ENCODE measurements at regions not wholly inside any gene's neighbourhood (a gene's known extent, or its start where the extent isn't known, plus 50 kb on each side); places are given as distances from the start of the nearest gene placed in this dataset.

DNA sequence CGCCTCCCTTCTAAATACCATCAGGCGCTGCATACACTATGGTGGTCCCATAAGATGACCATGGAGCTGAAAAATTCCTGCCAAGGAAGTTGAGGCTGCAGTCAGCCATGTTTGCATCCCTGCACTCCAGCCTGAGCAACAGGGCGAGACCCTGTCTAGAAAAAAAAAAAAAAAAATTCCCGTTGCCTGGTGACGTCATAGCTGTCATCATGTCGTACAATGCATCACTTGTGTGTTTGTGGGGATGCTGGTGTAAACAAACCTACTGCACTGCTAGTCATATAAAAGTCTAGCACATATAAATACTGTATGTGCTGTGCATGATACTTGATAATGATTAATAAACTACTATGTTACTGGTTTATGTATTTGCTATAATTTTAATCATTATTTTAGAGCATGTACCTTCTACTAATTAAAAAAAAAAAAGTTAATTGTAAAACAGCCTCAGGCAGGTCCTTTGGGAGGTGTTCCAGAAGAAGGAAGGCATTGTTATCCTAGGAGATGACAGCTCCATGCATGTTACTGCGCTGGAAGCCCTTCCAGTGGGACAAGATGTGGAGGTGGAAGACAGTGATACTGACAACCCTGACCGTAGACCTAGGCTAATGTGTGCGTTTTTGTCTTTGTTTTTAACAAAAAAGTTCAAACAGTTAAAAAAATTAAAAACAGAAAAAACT lies 132.6 kb downstream of the BANF2 start:
- Histone ChIP-seq H3K36me3 (replicated peaks in 1 of 2; ENCODE audit: control extremely low read depth in 1 of 2, control insufficient read depth in 1 of 2, extremely low read depth in 1 of 2, insufficient read depth in 2 of 2, low read length in 1 of 2) (no peaks in the 10 kb centered on the region), H3K79me2 (ENCODE audit: control insufficient read depth, insufficient read depth, low read length) (no peaks in the 10 kb centered on the region), H3K4me2 (replicated peaks; ENCODE audit: low read depth, low read length, poor library complexity, severe bottlenecking) (no peak overlapping the region), H4K20me1 (ENCODE audit: control insufficient read depth, insufficient read depth, low read length, poor library complexity, severe bottlenecking) (no peaks in the 10 kb centered on the region), H3K27ac (ENCODE audit: low read length in 2 of 2) (no peak overlapping the region), H3K9ac (ENCODE audit: low read length) (no peak overlapping the region), H3K4me3 (ENCODE audit: control extremely low read depth in 1 of 5, extremely low read depth in 1 of 5, insufficient read depth in 1 of 5, low read depth in 2 of 5, low read length in 4 of 5) (no peak overlapping the region), H3K4me1 (ENCODE audit: control insufficient read depth in 2 of 2, insufficient read depth in 2 of 2, low read length in 2 of 2) (no peaks in the 10 kb centered on the region), H2AFZ (ENCODE audit: insufficient read depth, low read depth, low read length, poor library complexity, severe bottlenecking) (no peak overlapping the region), H3K27me3 (replicated peaks in 1 of 4; ENCODE audit: control extremely low read depth in 1 of 4, control insufficient read depth in 3 of 4, insufficient read depth in 4 of 4, low read length in 3 of 4) (no peaks in the 10 kb centered on the region), H3K9me3 (ENCODE audit: control extremely low read depth in 1 of 3, control insufficient read depth in 2 of 3, insufficient read depth in 1 of 3, low read length in 2 of 3) (no peaks in the 10 kb centered on the region)
- Mint-ChIP-seq H3K9me3 (ENCODE audit: insufficient read depth) (no peaks in the 10 kb centered on the region), H3K27me3 (no peaks in the 10 kb centered on the region), H3K4me3 (no peak overlapping the region), H3K4me1 (no peaks in the 10 kb centered on the region), H3K27ac (no peak overlapping the region)
- DNase-seq (no peak), ATAC-seq (ENCODE audit: low read depth) (no peak)
- ChIA-PET CTCF (no interaction called here), POLR2A (no interaction called here)
- intact Hi-C loops (cut with micrococcal nuclease), result no loop called here
- 95% methylated on average over 3 of the region's 9 CpGs for WGBS (ENCODE audit: insufficient coverage)
- TF ChIP-seq, protein P1, sequence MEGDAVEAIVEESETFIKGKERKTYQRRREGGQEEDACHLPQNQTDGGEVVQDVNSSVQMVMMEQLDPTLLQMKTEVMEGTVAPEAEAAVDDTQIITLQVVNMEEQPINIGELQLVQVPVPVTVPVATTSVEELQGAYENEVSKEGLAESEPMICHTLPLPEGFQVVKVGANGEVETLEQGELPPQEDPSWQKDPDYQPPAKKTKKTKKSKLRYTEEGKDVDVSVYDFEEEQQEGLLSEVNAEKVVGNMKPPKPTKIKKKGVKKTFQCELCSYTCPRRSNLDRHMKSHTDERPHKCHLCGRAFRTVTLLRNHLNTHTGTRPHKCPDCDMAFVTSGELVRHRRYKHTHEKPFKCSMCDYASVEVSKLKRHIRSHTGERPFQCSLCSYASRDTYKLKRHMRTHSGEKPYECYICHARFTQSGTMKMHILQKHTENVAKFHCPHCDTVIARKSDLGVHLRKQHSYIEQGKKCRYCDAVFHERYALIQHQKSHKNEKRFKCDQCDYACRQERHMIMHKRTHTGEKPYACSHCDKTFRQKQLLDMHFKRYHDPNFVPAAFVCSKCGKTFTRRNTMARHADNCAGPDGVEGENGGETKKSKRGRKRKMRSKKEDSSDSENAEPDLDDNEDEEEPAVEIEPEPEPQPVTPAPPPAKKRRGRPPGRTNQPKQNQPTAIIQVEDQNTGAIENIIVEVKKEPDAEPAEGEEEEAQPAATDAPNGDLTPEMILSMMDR (IDR thresholded peaks at IDR 0.05), result no peak
- TF ChIP-seq EZH2 (IDR thresholded peaks at IDR 0.05; ENCODE audit: borderline replicate concordance, insufficient read depth, low read depth, low read length, poor library complexity, severe bottlenecking), result no peak

DNA sequence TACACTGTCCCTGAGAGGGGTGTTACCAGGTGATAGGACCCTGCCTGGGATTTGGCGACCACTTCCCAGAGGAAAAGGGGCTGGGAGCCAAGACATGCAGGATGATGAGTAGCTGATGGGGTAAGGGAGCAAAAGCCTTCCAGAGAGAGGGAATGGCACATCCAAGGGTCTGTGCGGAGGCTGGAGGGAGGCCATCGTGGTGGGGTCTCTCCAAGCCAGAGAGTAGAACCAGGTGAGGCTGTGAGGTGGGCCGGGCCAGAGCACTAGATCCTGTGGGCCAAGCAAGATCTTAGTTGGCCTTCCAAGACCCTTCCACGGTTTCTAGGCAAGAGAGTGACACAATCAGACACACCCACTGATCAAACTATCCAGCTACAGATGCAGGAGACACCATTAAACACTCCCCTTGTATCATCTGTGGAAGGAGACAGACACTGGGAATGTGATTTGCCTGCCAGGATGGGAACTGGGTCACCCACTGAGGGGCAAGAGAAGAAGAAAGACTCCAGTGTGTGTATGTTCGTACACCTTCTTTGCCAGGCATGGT lies 128.9 kb downstream of the BANF2 start:
- no peaks in the 10 kb centered on the region for H3K79me2 ChIP-seq (ENCODE audit: control insufficient read depth, insufficient read depth, low read length)
- ChIA-PET CTCF (no interaction called here), POLR2A (no interaction called here)
- H3K27me3 ChIP-seq (replicated peaks in 1 of 4; ENCODE audit: control extremely low read depth in 1 of 4, control insufficient read depth in 3 of 4, insufficient read depth in 4 of 4, low read length in 3 of 4), result no peaks in the 10 kb centered on the region
- no peaks in the 10 kb centered on the region for H4K20me1 ChIP-seq (ENCODE audit: control insufficient read depth, insufficient read depth, low read length, poor library complexity, severe bottlenecking)
- H3K4me1 Mint-ChIP-seq, result peaks cover 4% of the 10 kb centered on the region
- H3K36me3 ChIP-seq (replicated peaks in 1 of 2; ENCODE audit: control extremely low read depth in 1 of 2, control insufficient read depth in 1 of 2, extremely low read depth in 1 of 2, insufficient read depth in 2 of 2, low read length in 1 of 2), result no peaks in the 10 kb centered on the region
- H3K4me1 ChIP-seq (ENCODE audit: control insufficient read depth in 2 of 2, insufficient read depth in 2 of 2, low read length in 2 of 2), result no peaks in the 10 kb centered on the region
- H3K4me3 Mint-ChIP-seq, result no peak overlapping the region
- ATAC-seq (ENCODE audit: low read depth), result no peak
- no peak overlapping the region for H3K4me2 ChIP-seq (replicated peaks; ENCODE audit: low read depth, low read length, poor library complexity, severe bottlenecking)
- H3K27ac Mint-ChIP-seq, result no peak overlapping the region
- no peak overlapping the region for H3K9ac ChIP-seq (ENCODE audit: low read length)
- H3K27ac ChIP-seq (ENCODE audit: low read length in 2 of 2), result no peak overlapping the region
- H2AFZ ChIP-seq (ENCODE audit: insufficient read depth, low read depth, low read length, poor library complexity, severe bottlenecking), result no peak overlapping the region
- H3K4me3 ChIP-seq (ENCODE audit: control extremely low read depth in 1 of 5, extremely low read depth in 1 of 5, insufficient read depth in 1 of 5, low read depth in 2 of 5, low read length in 4 of 5), result no peak overlapping the region
- WGBS (ENCODE audit: insufficient coverage), result 98% methylated on average over 4 of the region's 6 CpGs
- H3K27me3 Mint-ChIP-seq, result no peaks in the 10 kb centered on the region
- no peak for DNase-seq
- intact Hi-C loops (cut with micrococcal nuclease), result no loop called here
- no peak for TF ChIP-seq EZH2 (IDR thresholded peaks at IDR 0.05; ENCODE audit: borderline replicate concordance, insufficient read depth, low read depth, low read length, poor library complexity, severe bottlenecking)
- TF ChIP-seq, protein P1 (IDR thresholded peaks at IDR 0.05), result no peak
- no peaks in the 10 kb centered on the region for H3K9me3 Mint-ChIP-seq (ENCODE audit: insufficient read depth)
- H3K9me3 ChIP-seq (ENCODE audit: control extremely low read depth in 1 of 3, control insufficient read depth in 2 of 3, insufficient read depth in 1 of 3, low read length in 2 of 3), result no peaks in the 10 kb centered on the region
